ENCODE measurements at regions not wholly inside any gene's neighbourhood (a gene's known extent, or its start where the extent isn't known, plus 50 kb on each side); places are given as distances from the start of the nearest gene placed in this dataset.

GRCh38 chr2:235262750-235263149 lies 231.1 kb upstream of the AGAP1 start:
- no peak for TF ChIP-seq ZFX (IDR thresholded peaks at IDR 0.05)
- TF ChIP-seq CTCF (conservative IDR thresholded peaks at IDR 0.05): no peak
